Activated CD4-positive, CD25-positive, alpha-beta regulatory T cell treated with anti-CD3 and anti-CD28 coated beads, Interleukin-2, amount 50 U/mL, for 72 hours (primary cell): ENCODE measurements at regions not wholly inside any gene's neighbourhood (a gene's known extent, or its start where the extent isn't known, plus 50 kb on each side); places are given as distances from the start of the nearest gene placed in this dataset.
"Not testable (repeated sequence)": the region's sequence is repeated elsewhere in the genome, so short reads cannot be mapped to it uniquely, and the experiment has no call there.

Experiments
- DNase-seq: peaks from one replicate; pipeline ENCODE4 v3.0.0; 2021

DNA sequence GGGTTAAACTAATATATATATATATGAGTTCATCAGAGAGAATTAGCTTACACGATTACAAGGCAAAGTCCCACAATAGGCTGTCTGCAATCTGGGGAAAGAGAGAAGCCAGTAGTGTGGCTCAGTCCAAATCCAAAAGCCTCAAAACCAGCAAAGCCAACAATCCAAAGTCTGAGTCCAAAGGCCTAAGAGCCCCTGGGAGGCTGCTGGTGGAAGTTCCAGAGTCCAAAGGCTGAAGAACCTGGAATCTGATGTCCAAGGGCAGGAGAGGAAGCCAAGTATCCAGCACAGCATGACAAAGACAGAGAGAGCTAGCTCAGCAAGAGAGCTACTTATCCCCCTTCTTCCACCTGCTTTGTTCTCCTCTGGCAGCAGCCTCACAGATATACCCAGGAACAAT, 274.7 kb upstream of the ID4 start:
- no peak for DNase-seq

DNA sequence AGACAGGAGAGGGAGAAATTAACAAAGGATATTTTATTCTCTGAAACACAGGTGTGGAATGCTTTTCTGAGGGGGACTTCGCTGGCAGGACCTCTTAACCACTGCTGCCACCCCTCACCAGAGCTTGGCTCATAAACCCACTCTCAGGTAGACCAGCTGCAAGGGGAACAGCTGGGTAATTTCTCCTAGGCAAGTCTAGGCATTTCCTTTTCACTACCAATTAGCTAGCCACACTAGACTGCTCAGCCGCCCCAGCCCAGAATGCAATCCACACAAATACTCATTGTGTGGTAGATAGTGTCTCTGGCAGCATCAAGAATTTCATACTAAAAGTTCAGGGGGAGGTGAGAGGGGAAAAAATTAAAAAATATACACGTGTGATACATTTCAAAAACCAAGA, 267.6 kb upstream of the ID4 start:
- DNase-seq = no peak

DNA sequence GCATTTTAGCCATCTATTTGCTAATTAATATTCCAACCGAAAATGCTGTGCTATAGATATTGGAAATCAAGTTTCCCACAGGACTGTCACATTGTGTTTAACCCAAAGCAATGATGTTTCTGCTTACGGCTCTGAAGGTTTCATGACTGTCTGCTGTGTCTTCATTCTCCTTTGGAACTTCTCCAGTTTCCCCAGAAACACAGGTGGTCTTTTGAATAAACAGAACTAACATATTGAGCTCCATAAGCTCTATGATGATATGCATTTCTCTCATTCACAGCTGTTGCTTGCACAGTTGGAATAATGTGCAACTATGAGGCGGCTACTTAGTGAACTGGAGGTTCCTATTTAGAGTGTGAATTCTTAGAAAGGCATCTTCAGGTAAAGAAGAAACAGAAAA, 266.0 kb upstream of the ID4 start:
- DNase-seq = no peak

DNA sequence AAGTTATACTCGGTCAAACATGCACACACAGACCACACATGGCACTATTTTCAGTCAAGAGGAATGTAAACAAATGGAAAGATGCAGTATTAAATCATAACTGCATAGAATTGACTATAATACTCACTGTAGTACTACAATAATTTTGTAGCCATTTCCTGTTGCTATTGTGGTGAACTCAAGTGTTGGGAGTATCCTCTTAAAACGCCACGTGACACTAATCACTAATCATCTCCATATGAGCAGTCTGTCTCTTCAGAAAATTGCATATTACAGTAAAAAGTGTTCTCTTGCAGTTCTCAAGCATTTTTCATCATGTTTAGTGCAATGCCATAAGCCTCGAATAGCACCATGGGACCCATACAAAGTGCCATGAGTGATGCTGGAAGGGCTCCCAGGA, 258.7 kb upstream of the ID4 start:
- DNase-seq = no peak

DNA sequence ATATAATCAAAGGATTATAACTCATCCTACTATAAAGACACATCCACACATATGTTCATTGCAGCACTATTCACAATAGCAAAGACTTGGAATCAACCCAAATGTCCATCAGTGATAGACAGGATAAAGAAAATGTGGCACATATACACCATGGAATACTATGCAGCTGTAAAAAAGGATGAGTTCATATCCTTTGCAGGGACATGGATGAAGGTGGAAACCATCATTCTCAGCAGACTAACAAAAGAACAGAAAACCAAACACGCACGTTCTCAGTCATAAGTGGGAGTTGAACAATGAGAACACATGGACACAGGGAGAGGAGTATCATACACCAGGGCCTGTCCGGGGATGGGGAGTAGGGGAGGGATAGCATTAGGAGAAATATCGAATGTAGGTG, 253.0 kb upstream of the ID4 start:
- DNase-seq = not testable (repeated sequence)

DNA sequence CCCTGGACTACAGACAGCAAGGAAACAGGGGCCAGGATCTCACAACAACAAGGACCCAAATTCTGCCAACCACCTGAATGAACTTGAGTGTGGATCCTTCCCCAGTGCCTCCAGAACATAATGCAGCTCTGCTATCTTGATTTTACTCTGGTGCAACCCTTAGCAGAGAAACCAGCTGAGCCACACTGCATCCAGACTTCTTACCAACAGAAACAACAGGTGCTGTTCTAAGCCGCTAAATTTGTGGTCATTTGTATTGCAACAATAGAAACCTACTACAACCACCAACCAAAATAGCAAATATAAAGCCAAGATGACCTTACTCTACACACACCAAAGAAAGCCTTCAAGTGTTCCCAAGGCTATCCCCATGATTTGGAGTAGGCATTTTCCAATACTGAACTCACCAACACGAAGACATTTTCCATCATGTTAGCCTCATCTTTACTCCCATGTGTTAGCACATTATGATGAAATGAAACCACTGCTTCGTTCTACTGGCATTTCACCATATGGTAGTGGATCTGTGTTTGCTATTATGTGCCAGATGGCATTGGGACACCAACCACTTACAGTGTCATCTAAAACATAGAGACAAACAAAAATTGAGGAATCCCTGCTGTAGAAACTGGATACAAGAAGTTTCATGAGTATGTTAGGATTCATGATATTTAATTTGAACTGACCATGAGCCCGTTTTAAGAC, 249.8 kb upstream of the ID4 start:
- DNase-seq = no peak

DNA sequence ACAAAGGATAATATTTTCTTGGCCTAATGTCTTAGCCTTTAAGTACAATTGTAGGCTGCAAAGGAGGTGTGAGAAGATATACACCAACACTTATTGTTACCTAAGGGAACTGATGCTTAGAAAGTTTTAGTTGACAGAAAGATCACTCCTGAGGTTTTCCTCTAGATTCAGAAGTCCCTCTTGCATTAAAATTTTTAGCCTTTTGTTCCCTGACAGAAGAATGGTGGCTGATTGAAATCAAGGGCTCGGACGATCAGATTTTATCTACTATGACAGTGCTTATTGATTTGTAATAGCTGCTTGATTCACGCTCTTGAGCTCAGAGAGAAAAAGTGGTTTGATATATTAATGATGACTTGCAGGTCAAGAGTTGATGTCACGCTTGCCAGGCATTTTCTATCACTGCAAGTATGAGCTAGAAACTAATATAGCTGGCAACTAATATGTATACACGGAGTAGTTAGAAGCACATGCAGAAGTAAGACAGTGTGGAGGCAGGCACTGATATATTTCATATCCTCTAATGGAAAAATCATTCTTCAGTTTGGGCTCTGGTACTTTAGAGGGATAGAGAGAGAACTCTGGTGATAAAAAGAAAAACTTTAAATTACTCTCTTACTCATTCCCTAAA, 246.6 kb upstream of the ID4 start:
- no peak for DNase-seq

DNA sequence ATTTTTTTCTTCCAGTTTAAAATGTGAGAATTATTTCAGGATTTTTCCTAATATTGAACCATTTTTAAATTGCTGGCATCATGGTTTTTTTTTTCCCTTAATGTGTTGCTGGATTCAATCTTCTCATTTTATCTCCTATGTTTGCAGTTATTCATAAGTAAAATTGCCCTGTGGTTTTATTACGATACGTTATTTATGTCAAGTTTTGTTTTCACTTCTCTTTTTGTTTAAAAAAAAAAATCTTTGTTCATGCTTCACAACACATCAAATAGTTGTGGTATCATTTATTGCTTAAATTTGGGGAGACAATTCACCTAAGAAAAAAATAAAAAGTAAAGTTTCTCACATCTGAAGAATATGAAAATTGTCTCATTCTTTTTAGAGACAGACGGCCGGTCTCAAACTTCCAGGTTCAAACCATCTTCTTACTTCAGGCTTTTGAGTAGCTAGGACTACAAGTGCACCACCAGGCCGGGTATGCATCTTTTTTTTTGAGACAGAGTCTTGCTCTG, 239.3 kb upstream of the ID4 start:
- DNase-seq = no peak

DNA sequence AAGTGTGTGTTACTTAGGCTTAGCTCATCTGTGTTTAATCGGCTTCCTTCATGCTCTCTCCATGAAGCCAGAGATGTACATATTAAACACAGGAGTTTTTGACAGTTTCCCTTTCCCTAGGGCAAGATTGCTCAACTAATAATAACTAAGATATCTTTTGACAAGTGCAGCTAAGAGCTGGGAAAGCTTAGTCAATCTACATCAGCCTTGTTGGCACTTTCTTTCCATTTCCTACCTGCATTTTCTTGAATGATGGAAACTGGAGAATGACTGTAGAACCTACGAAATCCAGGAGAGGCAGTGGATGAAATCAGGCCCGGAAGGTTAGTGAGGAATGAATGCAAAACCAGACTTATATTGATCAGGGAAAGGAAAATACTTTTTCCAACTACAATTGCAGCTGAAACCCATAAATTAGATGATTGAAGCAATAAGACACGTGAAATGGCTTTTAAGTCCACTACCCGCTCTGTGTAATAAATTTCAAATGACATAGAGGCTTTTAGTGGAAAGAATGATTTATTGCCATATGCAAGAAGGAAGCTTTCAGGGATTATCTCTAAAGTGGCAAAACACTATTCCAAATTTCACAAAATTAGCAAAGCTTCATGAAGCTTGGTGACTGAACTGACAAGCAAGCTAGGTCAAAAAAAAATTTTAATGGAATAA, 237.2 kb upstream of the ID4 start:
- no peak for DNase-seq

DNA sequence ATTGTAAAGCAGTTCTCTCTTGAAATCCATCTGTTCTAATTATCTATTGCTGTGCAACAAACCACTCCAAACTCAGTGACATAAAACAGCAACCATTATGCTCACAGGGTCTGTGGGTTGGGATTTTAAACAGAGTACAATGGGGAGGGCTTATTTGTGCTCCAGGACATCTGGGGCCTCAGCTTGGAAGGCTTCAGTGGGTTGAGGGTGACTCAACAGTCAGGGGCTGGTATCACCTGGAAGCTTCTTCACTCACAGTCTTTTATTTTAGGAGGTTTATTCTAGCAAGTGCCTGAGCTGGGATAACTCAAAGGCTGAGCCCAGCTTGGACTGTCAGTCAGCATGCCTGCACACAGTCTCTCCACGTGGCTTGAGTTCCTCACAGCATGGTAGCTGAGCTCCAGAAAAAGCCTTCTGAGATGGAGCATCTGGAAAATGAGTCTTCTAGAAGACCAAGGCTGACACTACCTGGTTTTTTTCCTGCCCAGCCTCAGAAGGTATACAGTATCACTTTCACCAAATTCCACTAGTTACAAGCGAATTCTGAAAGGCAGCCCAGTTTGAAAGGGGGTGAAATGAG, 234.6 kb upstream of the ID4 start:
- no peak for DNase-seq

DNA sequence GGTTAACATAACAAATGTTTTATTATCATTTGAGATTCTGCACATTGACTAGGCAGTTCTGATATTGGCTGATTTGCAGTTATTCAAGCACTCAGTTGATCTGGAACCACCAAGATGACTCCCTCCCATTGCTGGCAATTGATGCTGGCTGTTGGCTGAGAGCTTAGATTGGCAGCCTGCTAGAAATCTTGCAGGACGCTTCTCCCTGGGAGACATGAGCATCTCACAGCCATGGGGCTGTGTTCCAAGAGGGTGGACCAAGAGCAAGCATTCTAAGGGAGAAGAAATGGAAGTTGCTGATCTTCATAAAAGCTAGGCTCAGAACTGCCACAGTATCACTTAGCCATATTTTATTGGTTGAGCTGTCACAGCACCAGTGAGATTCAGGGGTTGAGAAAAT, 233.4 kb upstream of the ID4 start:
- no peak for DNase-seq

DNA sequence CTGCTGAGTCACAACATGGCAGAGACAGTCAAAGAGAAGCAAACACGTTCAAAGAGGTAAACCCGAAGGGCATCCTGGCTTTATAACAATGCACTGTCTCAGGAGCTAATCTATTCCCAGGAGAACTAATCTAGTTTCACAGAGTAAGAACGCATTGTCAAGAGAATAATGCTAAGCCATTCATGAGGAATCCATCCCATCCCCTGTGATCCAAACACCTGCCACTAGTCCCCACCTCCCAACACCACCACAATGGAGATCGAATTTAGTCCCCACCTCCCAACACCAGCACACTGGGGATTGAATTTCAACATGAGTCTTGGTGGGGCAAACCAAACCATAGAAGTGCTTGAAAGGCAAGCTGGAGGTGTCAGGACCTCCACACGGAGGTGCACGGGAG, 231.5 kb upstream of the ID4 start:
- no peak for DNase-seq

DNA sequence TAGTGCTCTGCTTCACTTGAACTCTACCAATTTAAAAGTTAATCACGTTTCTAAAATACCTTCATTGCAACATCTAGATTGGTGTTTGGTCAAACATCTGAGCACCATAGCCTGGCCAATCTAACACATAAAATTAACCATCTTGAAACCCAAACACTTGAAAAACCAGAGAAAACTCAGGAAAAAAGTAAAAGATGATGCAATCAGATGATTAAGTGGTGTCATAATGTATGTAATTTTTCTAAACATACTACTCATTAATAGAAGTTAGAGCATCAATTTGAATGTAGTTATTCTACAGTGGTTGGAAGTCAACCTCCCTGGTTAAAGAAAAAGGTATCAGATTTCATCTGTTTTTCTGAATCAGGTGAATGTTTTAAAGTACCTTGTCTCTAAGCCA, 228.6 kb upstream of the ID4 start:
- DNase-seq = no peak

DNA sequence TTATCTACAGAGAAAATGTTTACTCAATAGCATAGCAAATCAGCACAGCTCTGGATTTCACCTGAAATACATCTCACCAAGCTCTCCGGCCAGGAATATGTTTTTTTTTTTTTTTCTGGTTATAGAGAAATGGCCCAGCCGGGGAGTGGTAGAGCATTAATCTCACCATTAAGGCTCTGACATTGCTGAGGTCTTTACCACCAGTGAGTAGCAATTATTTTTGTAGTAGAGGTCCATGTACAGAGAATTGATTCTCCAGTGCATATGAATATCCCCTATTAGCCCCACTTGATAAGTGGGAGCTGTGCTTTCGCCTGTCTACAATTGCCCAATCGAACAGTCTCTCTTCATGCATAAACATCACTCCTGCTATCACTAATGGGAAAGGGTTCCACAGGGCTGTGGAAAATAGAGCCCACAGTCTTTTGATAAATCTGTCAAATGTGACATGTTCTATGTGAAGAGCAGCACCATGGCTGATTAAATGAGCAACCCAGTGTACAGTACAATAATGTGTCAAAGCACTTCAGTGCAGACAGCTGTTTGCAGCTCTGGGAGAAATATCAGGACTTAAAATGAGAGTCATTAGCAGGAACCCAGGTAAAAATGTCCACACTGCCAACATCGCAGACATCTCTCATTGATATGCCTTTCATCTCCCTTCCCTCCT, 227.1 kb upstream of the ID4 start:
- DNase-seq = no peak

DNA sequence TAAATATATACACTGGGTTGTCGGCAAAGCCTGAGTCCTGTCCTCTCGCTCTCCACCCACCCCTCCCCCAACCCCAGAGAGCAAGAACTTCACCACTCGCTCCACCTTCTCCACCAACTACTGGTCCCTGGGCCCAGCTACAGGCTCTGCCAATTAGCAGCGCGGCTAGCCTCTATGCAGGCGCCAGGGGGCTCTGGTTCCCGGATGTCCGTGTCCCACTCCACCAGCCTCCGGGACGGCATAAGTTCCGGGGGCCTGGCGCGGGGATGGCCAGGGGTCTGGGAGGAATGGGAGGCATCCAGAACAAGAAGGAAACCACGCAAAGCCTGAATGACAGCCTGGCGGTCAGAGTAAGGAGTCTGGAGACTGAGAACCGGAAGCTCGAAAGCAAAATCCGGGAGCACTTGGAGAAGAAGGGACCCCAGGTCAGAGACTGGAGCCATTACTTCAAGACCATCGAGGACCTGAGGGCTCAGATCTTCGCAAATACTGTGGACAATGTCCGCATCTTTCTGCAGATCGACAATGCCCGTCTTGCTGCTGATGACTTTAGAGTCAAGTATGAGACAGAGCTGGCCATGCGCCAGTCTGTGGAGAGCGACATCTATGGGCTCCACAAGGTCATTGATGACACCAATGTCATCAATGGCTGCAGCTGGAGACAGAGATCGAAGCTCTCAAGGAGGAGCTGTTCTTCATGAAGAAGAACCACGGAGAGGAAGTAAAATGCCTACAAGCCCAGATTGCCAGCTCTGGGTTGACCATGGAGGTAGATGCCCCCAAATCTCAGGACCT, 224.3 kb upstream of the ID4 start:
- DNase-seq = not testable (repeated sequence)

DNA sequence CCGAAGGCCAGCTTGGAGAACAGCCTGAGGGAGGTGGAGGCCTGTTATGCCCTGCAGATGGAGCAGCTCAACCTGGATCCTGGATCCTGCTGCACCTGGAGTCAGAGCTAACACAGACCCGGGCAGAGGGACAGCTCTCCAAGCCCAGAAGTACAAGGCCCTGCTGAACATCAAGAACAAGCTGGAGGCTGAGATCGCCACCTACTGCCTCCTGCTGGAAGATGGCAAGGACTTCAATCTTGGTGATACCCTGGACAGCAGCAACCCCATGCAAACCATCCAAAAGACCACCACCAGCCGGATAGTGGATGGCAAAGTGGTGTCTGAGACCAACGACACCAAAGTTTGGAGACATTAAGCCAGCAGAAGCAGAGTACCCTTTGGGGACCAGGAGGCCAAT, 223.5 kb upstream of the ID4 start:
- no peak for DNase-seq

DNA sequence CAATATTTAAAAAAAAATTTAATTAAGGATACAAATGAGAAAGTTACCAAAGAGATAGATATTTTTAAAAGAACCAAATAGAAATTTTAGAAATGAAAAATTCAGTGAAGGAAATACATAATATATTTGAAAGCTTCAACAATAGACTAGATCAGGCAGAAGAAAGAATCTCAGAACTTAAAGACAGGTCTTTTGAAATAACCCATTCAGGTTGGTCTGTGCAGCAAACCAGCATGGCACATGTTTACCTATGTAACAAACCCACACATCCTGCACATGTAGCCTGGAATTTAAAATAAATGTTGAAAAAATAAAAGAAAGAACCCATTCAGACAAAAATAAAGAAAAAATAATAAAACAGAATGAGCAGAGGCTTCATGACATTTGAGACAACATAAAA, 221.1 kb upstream of the ID4 start:
- no peak for DNase-seq

DNA sequence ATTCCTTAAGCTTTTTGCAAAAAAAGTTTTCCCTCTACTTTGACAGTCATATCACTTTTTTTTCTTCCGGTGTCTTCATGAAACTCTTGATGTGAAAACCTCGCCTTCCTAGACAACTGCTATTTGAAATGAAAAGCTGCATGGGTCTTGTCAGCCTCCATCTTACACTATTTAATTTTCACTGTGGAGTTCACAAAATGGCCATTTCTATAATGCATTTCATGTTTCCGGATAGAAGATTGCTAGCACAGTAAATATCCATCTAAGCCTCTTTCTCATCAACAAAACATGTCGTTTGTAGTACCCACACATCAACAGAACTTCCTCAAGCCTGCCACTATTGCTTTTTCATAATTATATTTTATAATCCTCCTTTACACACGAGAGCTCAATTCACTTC, 204.9 kb upstream of the ID4 start:
- no peak for DNase-seq

DNA sequence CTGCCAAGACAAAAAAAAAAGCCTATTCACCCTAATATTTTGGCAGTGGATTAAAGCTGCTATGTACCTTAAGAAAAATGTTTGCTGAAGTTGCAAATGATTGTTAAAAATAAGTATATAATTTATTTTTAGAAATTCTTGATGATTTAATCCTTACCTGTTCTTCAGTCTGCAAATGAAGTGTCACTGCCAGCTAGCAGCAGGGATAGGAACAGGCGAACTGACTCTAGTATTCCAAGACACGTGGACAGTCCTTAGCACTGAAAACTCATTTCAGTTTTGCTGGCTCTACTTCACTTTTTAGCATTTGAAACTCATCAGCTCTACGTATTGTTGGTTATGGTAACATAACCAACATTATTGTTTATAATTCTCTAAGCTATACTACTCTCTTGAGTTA, 204.4 kb upstream of the ID4 start:
- DNase-seq = no peak

DNA sequence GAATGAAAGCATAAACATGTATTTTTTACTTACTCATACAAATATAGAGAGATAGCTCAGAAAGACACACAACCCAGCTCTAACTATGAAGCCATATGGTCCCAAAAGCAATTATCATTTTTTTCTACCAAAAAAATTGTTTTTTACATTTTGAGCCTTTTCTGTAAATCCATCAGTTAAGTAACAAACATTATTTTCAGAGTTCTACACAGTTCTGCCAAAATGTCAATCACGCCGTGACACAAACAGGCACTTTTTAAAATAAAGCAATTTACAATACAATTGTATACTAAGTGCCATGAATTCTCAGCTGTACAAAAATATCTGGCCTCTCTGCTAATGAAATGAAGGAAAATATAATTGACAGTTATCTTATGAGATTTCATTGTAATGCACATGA, 201.4 kb upstream of the ID4 start:
- DNase-seq = no peak

DNA sequence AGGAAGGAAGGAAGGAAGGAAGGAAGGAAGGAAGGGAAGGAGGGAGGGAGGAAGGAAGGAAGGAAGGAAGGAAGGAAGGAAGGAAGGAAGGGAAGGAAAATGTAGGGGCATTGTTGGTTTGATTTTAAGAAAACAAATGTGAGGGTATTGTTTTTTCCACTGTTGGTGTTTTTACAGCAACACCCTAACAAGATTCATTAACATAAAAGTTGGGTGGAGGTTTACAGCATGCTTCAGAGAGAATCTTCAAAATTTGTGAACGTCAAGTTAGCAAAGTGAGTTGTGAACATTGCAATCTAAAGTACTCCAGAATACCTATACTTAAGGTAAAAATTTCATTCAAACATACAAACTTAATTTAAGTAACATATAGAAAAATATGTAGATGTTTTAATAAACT, 200.2 kb upstream of the ID4 start:
- DNase-seq = no peak

DNA sequence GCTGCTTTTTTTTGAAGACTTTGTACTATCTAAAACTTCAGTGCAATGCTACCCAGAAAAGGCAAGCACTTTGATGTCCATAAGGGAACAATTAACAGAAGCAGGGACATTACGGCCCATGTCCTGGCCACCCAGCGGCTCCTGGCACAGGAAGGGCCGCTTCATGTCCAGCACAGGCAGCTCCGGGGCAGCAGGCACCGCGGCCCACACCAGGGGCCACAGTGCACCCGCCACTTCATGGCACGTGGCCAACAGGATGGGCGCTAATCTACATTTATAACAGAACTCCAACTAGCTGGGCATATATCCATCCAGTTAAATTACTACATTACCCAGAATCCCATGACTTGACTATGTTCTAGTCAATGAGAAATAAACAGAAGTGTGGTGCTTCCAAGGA, 198.2 kb upstream of the ID4 start:
- no peak for DNase-seq

DNA sequence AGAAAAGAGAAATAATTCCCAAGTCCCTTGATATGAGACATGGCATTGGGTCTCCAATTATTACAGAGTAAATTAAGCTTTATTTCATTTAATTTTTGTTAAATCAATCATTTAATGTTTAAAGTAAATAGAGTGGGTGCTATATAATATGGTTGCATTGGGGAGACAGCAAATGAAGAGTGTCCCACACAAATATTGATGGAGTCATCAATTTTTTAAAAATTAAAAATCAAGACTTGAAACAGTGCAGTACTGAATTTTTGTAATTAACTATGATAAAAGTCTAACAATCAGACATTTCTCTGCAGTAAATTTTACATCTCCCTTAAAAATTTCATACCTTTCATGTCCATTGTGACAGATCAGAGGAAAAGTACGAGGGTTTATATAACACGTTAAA, 193.9 kb upstream of the ID4 start:
- DNase-seq = no peak
